H1 (cell line): ENCODE measurements at regions not wholly inside any gene's neighbourhood (a gene's known extent, or its start where the extent isn't known, plus 50 kb on each side); places are given as distances from the start of the nearest gene placed in this dataset.

Experiments
- JUND ChIP-seq: IDR thresholded peaks from 2 replicates; pipeline ENCODE4 v1.6.1; 2011; ENCODE audit warnings: mild to moderate bottlenecking, improper control_type of control experiment, low read length
- KDM5A ChIP-seq: fragments of 200-600 bp; IDR thresholded peaks from 2 replicates; pipeline ENCODE4 v1.7.1; 2012; ENCODE audit warnings: mild to moderate bottlenecking, low read length, inconsistent platforms, mixed read lengths
- POLR2AphosphoS5 ChIP-seq: IDR thresholded peaks from 2 replicates; pipeline ENCODE4 v1.6.1; 2011; ENCODE audit warnings: low read depth, low read length
- SP2 ChIP-seq: IDR thresholded peaks from 2 replicates; pipeline ENCODE4 v1.6.1; 2012; ENCODE audit warnings: mild to moderate bottlenecking, low read length, inconsistent platforms
- SRF ChIP-seq: IDR thresholded peaks from 2 replicates; pipeline ENCODE4 v1.6.1; 2011; ENCODE audit warnings: mild to moderate bottlenecking, low read depth, low read length, moderate library complexity
- TF ChIP-seq, protein P1 (sequence below): fragments of 300-600 bp; sonication (generic); IDR thresholded peaks from 2 replicates; pipeline ENCODE4 v1.7.1; 2012; ENCODE audit warnings: low read length, moderate library complexity, mild to moderate bottlenecking, inconsistent platforms; ENCODE audit not compliant: insufficient replicate concordance

DNA sequence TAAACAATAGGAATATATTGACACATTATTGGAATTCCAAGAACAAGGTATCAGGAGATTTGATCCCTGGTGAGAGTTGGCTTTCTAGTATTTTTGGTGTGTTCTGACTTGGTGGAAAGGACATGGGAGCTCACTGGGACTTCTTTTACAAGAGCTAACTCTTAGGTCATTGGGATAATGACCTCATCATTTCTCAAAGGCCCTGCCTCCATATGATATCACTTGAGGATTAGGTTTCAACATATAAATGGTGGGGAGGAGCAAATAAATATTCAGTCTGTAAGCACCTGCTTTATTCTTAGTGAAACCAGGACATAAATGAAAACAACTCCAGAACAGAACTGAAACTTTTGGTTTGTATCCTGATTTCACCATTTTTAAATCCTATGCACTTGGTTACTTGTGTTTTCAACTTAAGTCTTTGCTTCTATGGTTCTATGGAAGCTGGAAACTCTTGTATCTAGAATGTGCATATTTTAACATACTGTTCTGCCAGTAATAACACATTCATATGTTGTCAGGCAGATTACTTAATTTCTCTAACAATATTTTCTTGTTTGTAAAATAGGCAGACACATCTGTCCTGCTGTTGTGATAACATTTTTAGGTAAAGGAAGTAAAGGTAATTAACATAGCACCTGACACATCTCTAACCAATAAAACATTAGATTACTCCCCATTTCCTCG is 1527.7 kb upstream of the CDH8 start (continued):
- TF ChIP-seq, protein P1, sequence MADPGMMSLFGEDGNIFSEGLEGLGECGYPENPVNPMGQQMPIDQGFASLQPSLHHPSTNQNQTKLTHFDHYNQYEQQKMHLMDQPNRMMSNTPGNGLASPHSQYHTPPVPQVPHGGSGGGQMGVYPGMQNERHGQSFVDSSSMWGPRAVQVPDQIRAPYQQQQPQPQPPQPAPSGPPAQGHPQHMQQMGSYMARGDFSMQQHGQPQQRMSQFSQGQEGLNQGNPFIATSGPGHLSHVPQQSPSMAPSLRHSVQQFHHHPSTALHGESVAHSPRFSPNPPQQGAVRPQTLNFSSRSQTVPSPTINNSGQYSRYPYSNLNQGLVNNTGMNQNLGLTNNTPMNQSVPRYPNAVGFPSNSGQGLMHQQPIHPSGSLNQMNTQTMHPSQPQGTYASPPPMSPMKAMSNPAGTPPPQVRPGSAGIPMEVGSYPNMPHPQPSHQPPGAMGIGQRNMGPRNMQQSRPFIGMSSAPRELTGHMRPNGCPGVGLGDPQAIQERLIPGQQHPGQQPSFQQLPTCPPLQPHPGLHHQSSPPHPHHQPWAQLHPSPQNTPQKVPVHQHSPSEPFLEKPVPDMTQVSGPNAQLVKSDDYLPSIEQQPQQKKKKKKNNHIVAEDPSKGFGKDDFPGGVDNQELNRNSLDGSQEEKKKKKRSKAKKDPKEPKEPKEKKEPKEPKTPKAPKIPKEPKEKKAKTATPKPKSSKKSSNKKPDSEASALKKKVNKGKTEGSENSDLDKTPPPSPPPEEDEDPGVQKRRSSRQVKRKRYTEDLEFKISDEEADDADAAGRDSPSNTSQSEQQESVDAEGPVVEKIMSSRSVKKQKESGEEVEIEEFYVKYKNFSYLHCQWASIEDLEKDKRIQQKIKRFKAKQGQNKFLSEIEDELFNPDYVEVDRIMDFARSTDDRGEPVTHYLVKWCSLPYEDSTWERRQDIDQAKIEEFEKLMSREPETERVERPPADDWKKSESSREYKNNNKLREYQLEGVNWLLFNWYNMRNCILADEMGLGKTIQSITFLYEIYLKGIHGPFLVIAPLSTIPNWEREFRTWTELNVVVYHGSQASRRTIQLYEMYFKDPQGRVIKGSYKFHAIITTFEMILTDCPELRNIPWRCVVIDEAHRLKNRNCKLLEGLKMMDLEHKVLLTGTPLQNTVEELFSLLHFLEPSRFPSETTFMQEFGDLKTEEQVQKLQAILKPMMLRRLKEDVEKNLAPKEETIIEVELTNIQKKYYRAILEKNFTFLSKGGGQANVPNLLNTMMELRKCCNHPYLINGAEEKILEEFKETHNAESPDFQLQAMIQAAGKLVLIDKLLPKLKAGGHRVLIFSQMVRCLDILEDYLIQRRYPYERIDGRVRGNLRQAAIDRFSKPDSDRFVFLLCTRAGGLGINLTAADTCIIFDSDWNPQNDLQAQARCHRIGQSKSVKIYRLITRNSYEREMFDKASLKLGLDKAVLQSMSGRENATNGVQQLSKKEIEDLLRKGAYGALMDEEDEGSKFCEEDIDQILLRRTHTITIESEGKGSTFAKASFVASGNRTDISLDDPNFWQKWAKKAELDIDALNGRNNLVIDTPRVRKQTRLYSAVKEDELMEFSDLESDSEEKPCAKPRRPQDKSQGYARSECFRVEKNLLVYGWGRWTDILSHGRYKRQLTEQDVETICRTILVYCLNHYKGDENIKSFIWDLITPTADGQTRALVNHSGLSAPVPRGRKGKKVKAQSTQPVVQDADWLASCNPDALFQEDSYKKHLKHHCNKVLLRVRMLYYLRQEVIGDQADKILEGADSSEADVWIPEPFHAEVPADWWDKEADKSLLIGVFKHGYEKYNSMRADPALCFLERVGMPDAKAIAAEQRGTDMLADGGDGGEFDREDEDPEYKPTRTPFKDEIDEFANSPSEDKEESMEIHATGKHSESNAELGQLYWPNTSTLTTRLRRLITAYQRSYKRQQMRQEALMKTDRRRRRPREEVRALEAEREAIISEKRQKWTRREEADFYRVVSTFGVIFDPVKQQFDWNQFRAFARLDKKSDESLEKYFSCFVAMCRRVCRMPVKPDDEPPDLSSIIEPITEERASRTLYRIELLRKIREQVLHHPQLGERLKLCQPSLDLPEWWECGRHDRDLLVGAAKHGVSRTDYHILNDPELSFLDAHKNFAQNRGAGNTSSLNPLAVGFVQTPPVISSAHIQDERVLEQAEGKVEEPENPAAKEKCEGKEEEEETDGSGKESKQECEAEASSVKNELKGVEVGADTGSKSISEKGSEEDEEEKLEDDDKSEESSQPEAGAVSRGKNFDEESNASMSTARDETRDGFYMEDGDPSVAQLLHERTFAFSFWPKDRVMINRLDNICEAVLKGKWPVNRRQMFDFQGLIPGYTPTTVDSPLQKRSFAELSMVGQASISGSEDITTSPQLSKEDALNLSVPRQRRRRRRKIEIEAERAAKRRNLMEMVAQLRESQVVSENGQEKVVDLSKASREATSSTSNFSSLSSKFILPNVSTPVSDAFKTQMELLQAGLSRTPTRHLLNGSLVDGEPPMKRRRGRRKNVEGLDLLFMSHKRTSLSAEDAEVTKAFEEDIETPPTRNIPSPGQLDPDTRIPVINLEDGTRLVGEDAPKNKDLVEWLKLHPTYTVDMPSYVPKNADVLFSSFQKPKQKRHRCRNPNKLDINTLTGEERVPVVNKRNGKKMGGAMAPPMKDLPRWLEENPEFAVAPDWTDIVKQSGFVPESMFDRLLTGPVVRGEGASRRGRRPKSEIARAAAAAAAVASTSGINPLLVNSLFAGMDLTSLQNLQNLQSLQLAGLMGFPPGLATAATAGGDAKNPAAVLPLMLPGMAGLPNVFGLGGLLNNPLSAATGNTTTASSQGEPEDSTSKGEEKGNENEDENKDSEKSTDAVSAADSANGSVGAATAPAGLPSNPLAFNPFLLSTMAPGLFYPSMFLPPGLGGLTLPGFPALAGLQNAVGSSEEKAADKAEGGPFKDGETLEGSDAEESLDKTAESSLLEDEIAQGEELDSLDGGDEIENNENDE: no peak
- TF ChIP-seq POLR2AphosphoS5 (no peak), SRF (no peak), KDM5A (no peak), JUND (no peak), SP2 (no peak)
